Loucy (cell line): ENCODE measurements at regions not wholly inside any gene's neighbourhood (a gene's known extent, or its start where the extent isn't known, plus 50 kb on each side); places are given as distances from the start of the nearest gene placed in this dataset.

Source experiments
- H2AFZ ChIP-seq: fragments of 200-600 bp; sonication (generic); 2 replicates; pipeline ENCODE4 v1.6.0; 2016; ENCODE audit warnings: antibody characterized with exemption, mild to moderate bottlenecking, low read length, moderate library complexity
- H3F3A ChIP-seq: fragments of 200-600 bp; 2 replicates; pipeline ENCODE4 v1.6.0; 2016; ENCODE audit warnings: antibody characterized with exemption, low read depth, mild to moderate bottlenecking
- H3K27me3 ChIP-seq: fragments of 200-600 bp; sonication (generic); 2 replicates; pipeline ENCODE4 v1.6.1; 2014; ENCODE audit warnings: low read length, mild to moderate bottlenecking; ENCODE audit not compliant: insufficient read depth, poor library complexity, severe bottlenecking
- H3K36me3 ChIP-seq: fragments of 200-600 bp; sonication (generic); 2 replicates; pipeline ENCODE4 v1.6.1; 2016; ENCODE audit warnings: low read length; ENCODE audit not compliant: insufficient read depth
- H3K4me1 ChIP-seq: fragments of 200-600 bp; sonication (generic); 2 replicates; pipeline ENCODE4 v1.5.1; 2014; ENCODE audit warnings: low read length, mild to moderate bottlenecking; ENCODE audit not compliant: insufficient read depth, poor library complexity, severe bottlenecking
- H3K4me2 ChIP-seq: fragments of 200-600 bp; sonication (generic); 2 replicates; pipeline ENCODE4 v1.6.0; 2014; ENCODE audit warnings: antibody characterized with exemption, low read length, low read depth, mild to moderate bottlenecking; ENCODE audit not compliant: poor library complexity, severe bottlenecking
- H3K4me3 ChIP-seq: fragments of 200-600 bp; sonication (generic); 2 replicates; pipeline ENCODE4 v1.5.1; 2014; ENCODE audit warnings: low read length, mild to moderate bottlenecking, mixed read lengths; ENCODE audit not compliant: poor library complexity, severe bottlenecking
- H3K79me2 ChIP-seq: fragments of 200-600 bp; sonication (generic); 2 replicates; pipeline ENCODE4 v1.6.1; 2014; ENCODE audit warnings: low read length; ENCODE audit not compliant: insufficient read depth
- H3K9ac ChIP-seq: fragments of 200-600 bp; sonication (generic); 2 replicates; pipeline ENCODE4 v1.6.0; 2014; ENCODE audit warnings: mild to moderate bottlenecking, low read depth, low read length, moderate library complexity; ENCODE audit not compliant: poor library complexity, severe bottlenecking
- H3K9me2 ChIP-seq: fragments of 200-600 bp; sonication (generic); replicated peaks from 2 replicates; pipeline ENCODE4 v1.6.1; 2016; ENCODE audit warnings: low read depth, low read length, mixed read lengths
- H3K9me3 ChIP-seq: fragments of 200-600 bp; sonication (generic); 2 replicates; pipeline ENCODE4 v1.6.1; 2014; ENCODE audit warnings: mild to moderate bottlenecking, antibody characterized with exemption, low read length, low read depth; ENCODE audit not compliant: insufficient read depth
- H4K20me1 ChIP-seq: fragments of 200-600 bp; sonication (generic); 2 replicates; pipeline ENCODE4 v1.6.0; 2014; ENCODE audit warnings: antibody characterized with exemption, low read length, mild to moderate bottlenecking; ENCODE audit not compliant: insufficient read depth, poor library complexity, severe bottlenecking
- CTCF ChIP-seq: fragments of 200-600 bp; sonication (generic); conservative IDR thresholded peaks from 2 replicates; pipeline ENCODE4 v1.5.1; 2014; ENCODE audit warnings: mild to moderate bottlenecking, antibody characterized with exemption, low read length
- EZH2phosphoT487 ChIP-seq: fragments of 200-600 bp; IDR thresholded peaks from 2 replicates; pipeline ENCODE4 v1.6.1; 2018; ENCODE audit warnings: antibody characterized with exemption, mild to moderate bottlenecking, moderate library complexity, borderline replicate concordance

GRCh38 chrX:39201305-39201990, 400.2 kb downstream of the MID1IP1 start:
- Histone ChIP-seq H3K9me2 (no peaks in the 10 kb centered on the region), H3K9me3 (no peaks in the 10 kb centered on the region), H3F3A (no peaks in the 10 kb centered on the region), H3K4me3 (no peak overlapping the region), H3K9ac (no peak overlapping the region), H4K20me1 (no peaks in the 10 kb centered on the region), H3K27me3 (no peaks in the 10 kb centered on the region), H3K36me3 (no peaks in the 10 kb centered on the region), H3K79me2 (no peaks in the 10 kb centered on the region), H3K4me1 (peaks cover 47% of the 10 kb centered on the region), H2AFZ (no peak overlapping the region), H3K4me2 (peak overlapping the region; percentile 5)
- TF ChIP-seq EZH2phosphoT487: no peak
- TF ChIP-seq CTCF: no peak

GRCh38 chrX:39202641-39203040, 401.4 kb downstream of the MID1IP1 start:
- Histone ChIP-seq H3K79me2 (no peaks in the 10 kb centered on the region), H3K4me2 (no peak overlapping the region), H4K20me1 (no peaks in the 10 kb centered on the region), H3K4me3 (no peak overlapping the region), H3K27me3 (no peaks in the 10 kb centered on the region), H3K9me2 (no peaks in the 10 kb centered on the region), H3K36me3 (no peaks in the 10 kb centered on the region), H3K4me1 (peaks cover 40% of the 10 kb centered on the region), H3F3A (no peaks in the 10 kb centered on the region), H3K9me3 (no peaks in the 10 kb centered on the region), H3K9ac (no peak overlapping the region), H2AFZ (no peak overlapping the region)
- TF ChIP-seq EZH2phosphoT487 (no peak), CTCF (no peak)

GRCh38 chrX:39203427-39203826, 402.2 kb downstream of the MID1IP1 start:
- Histone ChIP-seq H4K20me1 (no peaks in the 10 kb centered on the region), H2AFZ (no peak overlapping the region), H3K36me3 (no peaks in the 10 kb centered on the region), H3K9ac (no peak overlapping the region), H3K4me1 (peaks cover 34% of the 10 kb centered on the region), H3K4me2 (no peak overlapping the region), H3K79me2 (no peaks in the 10 kb centered on the region), H3K27me3 (no peaks in the 10 kb centered on the region), H3K9me3 (no peaks in the 10 kb centered on the region), H3F3A (no peaks in the 10 kb centered on the region), H3K9me2 (no peaks in the 10 kb centered on the region), H3K4me3 (no peak overlapping the region)
- TF ChIP-seq CTCF (no peak), EZH2phosphoT487 (no peak)
